Activated CD4-positive, alpha-beta memory T cell treated with anti-CD3 and anti-CD28 coated beads, Interleukin-2, amount 10 ng/mL, durations not matched to agents 7 days and 5 days (primary cell): ENCODE measurements at regions not wholly inside any gene's neighbourhood (a gene's known extent, or its start where the extent isn't known, plus 50 kb on each side); places are given as distances from the start of the nearest gene placed in this dataset.
A peak's percentile ranks its signal among the peaks of the same experiment; 100 is the strongest.

Experiments used
- CTCF ChIA-PET: fragments of 350-600 bp; sonication (Branson Sonifier 250); formaldehyde crosslinking; loops from one replicate; lab custom pipeline; 2021; ENCODE audit warnings: antibody characterized with exemption, inconsistent platforms; lab: Charles Lee
- POLR2A ChIA-PET: fragments of 350-600 bp; sonication (Branson Sonifier 250); formaldehyde crosslinking; loops from one replicate; lab custom pipeline; 2021; ENCODE audit warnings: antibody characterized with exemption; lab: Charles Lee
- DNase-seq: peaks from one replicate; pipeline ENCODE4 v3.0.0-alpha.2; 2020
- H3K27ac Mint-ChIP-seq: one replicate; pipeline ENCODE4 v1.8.0; 2021; ENCODE audit warnings: mild to moderate bottlenecking, mixed read lengths
- H3K27me3 Mint-ChIP-seq: one replicate; pipeline ENCODE4 v1.8.0; 2021; ENCODE audit warnings: mixed read lengths
- H3K36me3 Mint-ChIP-seq: one replicate; pipeline ENCODE4 v1.8.0; 2021; ENCODE audit warnings: low read depth, mixed read lengths
- H3K4me1 Mint-ChIP-seq: one replicate; pipeline ENCODE4 v1.8.0; 2021; ENCODE audit warnings: mixed read lengths
- H3K4me3 Mint-ChIP-seq: one replicate; pipeline ENCODE4 v1.8.0; 2021; ENCODE audit warnings: mild to moderate bottlenecking, mixed read lengths
- H3K9me3 Mint-ChIP-seq: one replicate; pipeline ENCODE4 v1.8.0; 2021; ENCODE audit warnings: mixed read lengths

DNA sequence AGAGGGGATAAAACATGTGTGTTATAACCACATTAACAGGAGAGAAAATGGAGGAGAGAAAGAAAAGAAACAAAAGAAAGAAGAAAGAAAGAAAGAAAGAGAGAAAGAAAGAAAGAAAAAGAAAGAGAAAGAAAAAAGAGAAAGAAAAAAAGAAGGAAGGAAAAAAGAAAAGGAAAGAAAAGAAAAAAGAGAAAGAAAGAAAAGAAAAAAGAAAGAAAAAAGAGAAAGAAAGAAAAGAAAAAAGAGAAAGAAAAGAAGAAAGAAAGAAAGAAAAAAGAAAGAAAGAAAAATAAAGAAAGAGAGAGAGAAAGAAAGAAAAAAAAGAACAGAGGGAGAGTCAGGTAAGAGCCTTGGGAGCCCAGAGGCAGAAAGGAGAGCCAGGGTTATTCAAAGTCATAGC, 446.6 kb upstream of the ASIC2 start:
- Mint-ChIP-seq H3K27me3 (peaks cover 7% of the 10 kb centered on the region), H3K27ac (no peak overlapping the region), H3K36me3 (no peaks in the 10 kb centered on the region), H3K9me3 (no peaks in the 10 kb centered on the region), H3K4me1 (no peaks in the 10 kb centered on the region), H3K4me3 (no peak overlapping the region)
- DNase-seq, result no peak
- POLR2A ChIA-PET, result no interaction called here
- CTCF ChIA-PET, result no interaction called here

DNA sequence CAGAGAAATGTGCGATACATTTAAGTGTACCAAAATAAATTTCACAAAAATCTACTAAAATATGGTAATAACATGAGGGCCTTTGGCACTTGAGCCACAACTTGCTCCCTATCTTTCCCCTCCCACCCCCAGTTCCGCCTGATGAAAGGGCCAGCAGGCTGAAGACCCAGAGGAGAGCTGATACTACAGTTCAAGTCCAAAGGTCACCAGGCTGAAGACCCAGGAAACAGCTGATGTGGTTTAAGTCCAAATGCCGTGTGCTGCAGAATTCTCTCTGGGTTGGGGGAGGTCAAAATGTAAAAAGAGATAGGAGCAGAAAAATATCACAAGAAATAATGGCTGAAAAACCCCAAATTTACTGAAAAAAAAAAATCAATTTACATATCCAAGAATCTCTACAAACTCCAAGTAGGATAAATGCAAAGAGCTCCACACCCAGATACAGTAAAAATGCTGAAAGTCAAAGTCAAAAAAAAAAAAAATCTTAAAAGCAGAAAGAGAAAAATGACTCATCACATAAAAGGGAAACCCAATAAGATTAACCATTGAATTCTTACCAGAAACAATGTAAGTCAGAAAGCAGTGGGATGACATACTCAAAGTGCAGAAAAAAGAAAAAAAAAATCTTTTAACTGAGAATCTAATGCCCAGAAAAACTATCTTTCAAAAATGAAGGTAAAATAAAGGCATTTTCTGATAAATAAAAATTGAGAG, 452.1 kb upstream of the ASIC2 start:
- Mint-ChIP-seq H3K4me3 (no peak overlapping the region), H3K9me3 (no peaks in the 10 kb centered on the region), H3K4me1 (no peaks in the 10 kb centered on the region), H3K36me3 (no peaks in the 10 kb centered on the region), H3K27ac (no peak overlapping the region), H3K27me3 (peaks cover 5% of the 10 kb centered on the region)
- POLR2A ChIA-PET, result no interaction called here
- DNase-seq, result no peak
- CTCF ChIA-PET, result interaction anchor here (1.5 to 1.6 kb wide), 2 partner anchors 8 to 34 kb away, joined by 3 to 4 read pairs; no protein-coding TSS in a partner anchor

DNA sequence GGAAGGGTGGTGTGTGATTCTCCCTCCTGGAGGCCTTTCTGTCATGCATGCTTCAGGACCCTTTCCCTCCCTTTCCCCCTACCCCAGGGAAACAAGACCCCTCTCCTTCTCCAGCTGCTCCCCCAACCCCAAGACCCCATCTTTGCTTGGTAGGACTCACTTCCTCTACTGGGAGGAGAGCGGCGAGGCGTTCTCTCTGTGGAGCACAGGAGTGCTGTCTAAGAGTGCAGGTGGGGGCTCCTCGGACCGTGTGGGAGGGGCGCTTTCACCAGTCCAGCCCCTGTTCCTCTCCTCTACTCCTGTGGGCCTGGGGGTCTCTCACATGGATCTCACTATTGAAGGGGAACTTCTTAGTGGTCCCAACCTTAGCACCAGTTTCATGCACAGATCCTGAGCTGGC, 456.1 kb upstream of the ASIC2 start:
- Mint-ChIP-seq H3K27ac (no peak overlapping the region), H3K4me1 (peaks cover 6% of the 10 kb centered on the region), H3K36me3 (no peaks in the 10 kb centered on the region), H3K9me3 (no peaks in the 10 kb centered on the region), H3K27me3 (peaks cover 16% of the 10 kb centered on the region), H3K4me3 (no peak overlapping the region)
- POLR2A ChIA-PET, result no interaction called here
- CTCF ChIA-PET, result no interaction called here
- DNase-seq, result no peak

DNA sequence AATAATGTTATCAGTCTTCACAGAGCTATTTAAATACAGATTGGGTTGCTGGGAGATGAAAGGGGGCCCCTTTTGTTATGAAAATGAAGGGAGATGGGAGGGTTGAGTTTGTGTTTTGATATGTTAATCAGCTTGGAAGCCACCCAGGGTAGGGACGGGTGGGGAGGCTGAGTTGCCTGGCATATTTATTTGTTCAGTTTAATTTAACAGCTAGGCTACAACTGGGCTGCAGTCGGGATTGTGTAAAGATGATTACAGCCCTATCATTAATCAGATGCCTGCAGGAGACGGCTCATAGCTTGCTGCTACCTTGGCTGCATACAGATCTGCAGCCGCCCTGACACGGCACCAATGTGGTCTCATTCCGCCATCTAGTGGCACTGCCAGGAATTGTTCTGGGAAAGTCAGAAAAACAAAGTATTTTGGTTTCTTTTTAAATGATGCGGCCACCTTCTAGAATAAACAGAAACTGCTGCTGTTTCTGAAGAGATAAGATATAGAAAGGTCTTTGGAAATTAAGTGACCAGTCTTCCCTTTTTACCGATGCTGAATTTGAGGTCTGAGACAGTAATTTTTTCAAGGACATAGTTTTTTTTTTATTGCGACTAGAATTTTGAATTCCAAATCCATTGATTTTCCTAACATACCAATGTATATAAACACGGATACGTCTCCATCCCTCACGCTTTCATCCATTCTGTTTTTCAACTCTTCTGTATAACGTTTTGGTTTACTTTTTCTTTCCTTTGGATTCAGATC, 458.0 kb upstream of the ASIC2 start:
- no peaks in the 10 kb centered on the region for H3K9me3 Mint-ChIP-seq
- H3K36me3 Mint-ChIP-seq, result no peaks in the 10 kb centered on the region
- peaks cover 11% of the 10 kb centered on the region for H3K27me3 Mint-ChIP-seq
- ChIA-PET POLR2A (no interaction called here), CTCF (interaction anchor here (1.0 to 1.7 kb wide), 7 partner anchors 19 to 712 kb away, joined by 3 to 11 read pairs (median 5); no protein-coding TSS in a partner anchor)
- H3K27ac Mint-ChIP-seq, result no peak overlapping the region
- peak; percentile 73 for DNase-seq
- H3K4me3 Mint-ChIP-seq, result peak overlapping the region; percentile 21
- H3K4me1 Mint-ChIP-seq, result peaks cover 6% of the 10 kb centered on the region

DNA sequence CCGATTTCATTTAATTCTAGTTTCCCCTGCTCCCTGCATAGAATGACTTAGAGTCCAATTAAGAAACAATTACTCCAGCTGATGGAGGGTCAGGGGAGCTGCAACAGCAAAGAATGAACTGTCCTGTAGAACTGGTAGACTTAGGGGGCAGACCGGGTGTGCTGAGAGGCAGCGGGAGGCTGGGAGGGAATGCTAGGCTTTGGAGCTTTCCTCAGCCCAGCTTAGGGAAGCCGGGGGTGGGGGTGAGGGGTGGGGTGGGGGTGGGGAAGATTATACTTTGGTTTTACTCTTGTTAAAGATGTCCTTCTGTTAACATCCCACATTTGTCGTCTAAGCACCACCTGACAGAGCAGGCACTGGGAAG, 458.6 kb upstream of the ASIC2 start:
- H3K9me3 Mint-ChIP-seq, result no peaks in the 10 kb centered on the region
- H3K4me3 Mint-ChIP-seq, result peak overlapping the region; percentile 21
- no peak overlapping the region for H3K27ac Mint-ChIP-seq
- no peak for DNase-seq
- peaks cover 11% of the 10 kb centered on the region for H3K27me3 Mint-ChIP-seq
- CTCF ChIA-PET, result interaction anchor here (0.6 to 1.5 kb wide), 4 partner anchors 27 to 78 kb away, joined by 3 to 8 read pairs (median 4); no protein-coding TSS in a partner anchor
- peaks cover 6% of the 10 kb centered on the region for H3K4me1 Mint-ChIP-seq
- POLR2A ChIA-PET, result no interaction called here
- H3K36me3 Mint-ChIP-seq, result no peaks in the 10 kb centered on the region

DNA sequence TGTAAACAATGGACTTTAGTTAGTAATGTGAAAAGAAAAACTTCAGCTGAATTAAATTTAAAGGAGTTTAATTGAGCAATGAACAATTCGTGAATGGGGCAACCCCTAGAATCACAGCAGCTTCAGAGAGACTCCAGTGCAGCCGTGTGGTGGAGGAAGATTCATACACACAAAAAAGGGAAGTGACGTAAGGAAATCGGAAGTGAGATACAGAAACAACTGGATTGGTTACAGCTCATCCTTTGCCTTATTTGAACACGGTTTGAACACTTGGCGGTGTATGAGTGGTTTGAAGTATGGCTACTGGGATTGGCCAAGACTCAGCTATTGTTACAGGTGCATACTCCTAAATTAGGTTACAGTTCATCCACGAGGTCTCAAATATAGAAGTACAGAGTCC, 460.4 kb upstream of the ASIC2 start:
- no peak for DNase-seq
- ChIA-PET POLR2A (no interaction called here), CTCF (interaction anchor here (1.1 kb wide), 1 partner anchor 9 kb away, joined by 3 read pairs; no protein-coding TSS in a partner anchor)
- peaks cover 14% of the 10 kb centered on the region for H3K27me3 Mint-ChIP-seq
- H3K4me3 Mint-ChIP-seq, result no peak overlapping the region
- H3K27ac Mint-ChIP-seq, result no peak overlapping the region
- no peaks in the 10 kb centered on the region for H3K36me3 Mint-ChIP-seq
- no peaks in the 10 kb centered on the region for H3K9me3 Mint-ChIP-seq
- H3K4me1 Mint-ChIP-seq, result peaks cover 6% of the 10 kb centered on the region

DNA sequence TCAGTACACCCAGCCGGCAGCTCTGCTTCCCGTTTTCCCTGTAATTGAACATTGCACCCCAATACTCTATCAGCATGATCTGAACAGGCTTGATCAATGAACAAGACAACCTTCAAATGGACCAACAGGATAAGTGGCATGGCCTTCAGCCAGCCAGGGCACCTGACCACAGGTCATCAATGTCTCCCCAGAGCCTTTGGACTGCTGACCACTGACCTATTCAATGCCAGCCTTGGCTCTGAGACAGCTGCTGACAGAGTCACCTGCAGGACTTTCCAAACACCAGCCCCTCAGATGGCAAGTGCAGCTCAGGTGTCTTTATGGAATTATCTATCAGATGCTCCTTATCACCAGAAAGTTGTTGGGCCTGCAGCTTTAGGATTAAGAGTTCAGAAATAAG, 462.9 kb upstream of the ASIC2 start:
- peaks cover 14% of the 10 kb centered on the region for H3K27me3 Mint-ChIP-seq
- no peaks in the 10 kb centered on the region for H3K9me3 Mint-ChIP-seq
- ChIA-PET POLR2A (no interaction called here), CTCF (no interaction called here)
- H3K4me3 Mint-ChIP-seq, result no peak overlapping the region
- H3K4me1 Mint-ChIP-seq, result peaks cover 6% of the 10 kb centered on the region
- DNase-seq, result no peak
- H3K36me3 Mint-ChIP-seq, result no peaks in the 10 kb centered on the region
- no peak overlapping the region for H3K27ac Mint-ChIP-seq

DNA sequence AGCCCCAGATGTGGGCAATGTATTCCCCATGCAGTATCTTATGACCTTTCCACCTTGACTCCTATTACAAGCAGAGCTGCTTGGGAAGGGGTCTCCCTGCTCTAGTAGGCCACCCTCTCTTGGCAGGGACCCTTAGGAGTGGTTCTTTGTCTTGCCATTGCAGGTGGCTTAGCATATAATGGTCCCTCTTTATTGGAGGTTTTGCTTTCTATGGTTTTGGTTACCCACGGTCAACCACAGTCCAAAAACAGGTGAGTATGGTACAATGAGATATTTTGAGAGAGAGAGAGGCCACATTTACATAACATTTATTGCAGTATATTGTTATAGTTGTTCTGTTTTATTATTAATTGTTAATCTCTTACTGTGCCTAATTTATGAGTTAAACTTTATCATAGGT, 472.8 kb upstream of the ASIC2 start:
- no peaks in the 10 kb centered on the region for H3K27me3 Mint-ChIP-seq
- H3K27ac Mint-ChIP-seq, result no peak overlapping the region
- POLR2A ChIA-PET, result no interaction called here
- CTCF ChIA-PET, result no interaction called here
- no peak overlapping the region for H3K4me3 Mint-ChIP-seq
- no peak for DNase-seq
- H3K9me3 Mint-ChIP-seq, result no peaks in the 10 kb centered on the region
- no peaks in the 10 kb centered on the region for H3K4me1 Mint-ChIP-seq
- no peaks in the 10 kb centered on the region for H3K36me3 Mint-ChIP-seq

DNA sequence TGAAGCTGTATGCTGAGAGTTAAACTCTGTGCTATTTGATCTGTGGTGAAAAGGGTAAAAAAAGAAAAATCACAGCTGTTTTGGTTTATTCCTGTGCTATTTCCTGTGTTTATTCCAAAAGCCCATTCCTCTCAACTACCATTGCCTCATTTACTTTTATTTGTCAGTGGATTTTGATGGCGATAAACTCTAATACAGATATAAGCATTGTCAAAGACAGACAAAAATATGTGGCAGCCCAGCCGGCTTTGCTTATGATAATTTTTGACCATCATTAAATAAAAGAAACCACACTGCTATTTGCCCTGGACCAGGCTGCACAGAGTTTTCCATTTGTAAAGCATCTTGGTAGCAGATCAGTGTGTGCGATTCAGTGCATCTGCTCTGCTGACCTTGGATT, 473.6 kb upstream of the ASIC2 start:
- Mint-ChIP-seq H3K9me3 (no peaks in the 10 kb centered on the region), H3K27me3 (no peaks in the 10 kb centered on the region), H3K36me3 (no peaks in the 10 kb centered on the region), H3K27ac (no peak overlapping the region), H3K4me1 (no peaks in the 10 kb centered on the region), H3K4me3 (no peak overlapping the region)
- ChIA-PET CTCF (no interaction called here), POLR2A (no interaction called here)
- DNase-seq, result no peak

DNA sequence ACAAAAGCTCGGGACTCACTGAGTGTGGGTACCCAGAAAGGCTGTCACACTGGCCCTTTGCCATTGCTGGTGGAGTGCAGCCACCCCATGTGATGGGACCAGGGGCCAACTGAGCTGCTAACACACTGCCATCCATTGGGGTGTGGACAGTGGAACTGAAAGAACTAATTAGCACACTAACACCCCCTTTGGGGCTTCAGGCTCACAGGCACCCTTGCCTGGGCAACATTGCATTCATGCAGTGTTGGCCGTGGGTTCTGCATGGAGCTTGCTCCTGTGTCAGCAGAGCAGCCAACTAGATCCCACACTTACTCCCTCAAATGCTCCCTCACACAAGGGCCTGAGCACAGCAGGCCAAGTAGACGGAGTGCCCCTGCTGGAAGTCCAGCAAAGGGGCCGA, 476.0 kb upstream of the ASIC2 start:
- POLR2A ChIA-PET, result no interaction called here
- Mint-ChIP-seq H3K4me1 (no peaks in the 10 kb centered on the region), H3K27me3 (no peaks in the 10 kb centered on the region), H3K36me3 (no peaks in the 10 kb centered on the region), H3K4me3 (no peak overlapping the region), H3K27ac (no peak overlapping the region), H3K9me3 (no peaks in the 10 kb centered on the region)
- CTCF ChIA-PET, result interaction anchor here (0.6 kb wide), 1 partner anchor 9 kb away, joined by 3 read pairs; no protein-coding TSS in a partner anchor
- no peak for DNase-seq

DNA sequence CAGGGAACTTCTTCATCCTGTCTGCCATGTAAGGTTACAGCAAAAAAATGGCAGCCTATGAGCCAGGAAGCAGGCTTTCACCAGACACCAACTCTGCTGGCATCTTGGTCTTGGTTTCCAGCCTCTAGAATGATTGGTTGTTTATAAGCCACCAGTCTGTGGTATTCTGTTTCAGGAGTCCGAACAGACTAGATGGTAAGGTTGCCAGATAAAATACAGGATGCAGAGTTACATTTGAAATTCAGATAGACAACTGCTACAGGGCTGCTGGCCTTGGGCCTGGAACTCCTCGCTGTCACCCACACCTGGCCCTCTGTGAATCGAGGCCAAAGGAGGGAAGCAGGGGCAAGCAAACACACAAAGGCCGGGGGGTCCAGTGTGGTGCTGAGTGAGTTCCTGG, 478.8 kb upstream of the CCL2 start:
- no peak for DNase-seq
- no peaks in the 10 kb centered on the region for H3K36me3 Mint-ChIP-seq
- no peaks in the 10 kb centered on the region for H3K4me1 Mint-ChIP-seq
- no peak overlapping the region for H3K4me3 Mint-ChIP-seq
- no peaks in the 10 kb centered on the region for H3K9me3 Mint-ChIP-seq
- ChIA-PET CTCF (interaction anchor here (4.2 kb wide), 1 partner anchor 370 kb away, joined by 37 read pairs; no protein-coding TSS in a partner anchor), POLR2A (no interaction called here)
- peaks cover 2% of the 10 kb centered on the region for H3K27me3 Mint-ChIP-seq
- H3K27ac Mint-ChIP-seq, result no peak overlapping the region

DNA sequence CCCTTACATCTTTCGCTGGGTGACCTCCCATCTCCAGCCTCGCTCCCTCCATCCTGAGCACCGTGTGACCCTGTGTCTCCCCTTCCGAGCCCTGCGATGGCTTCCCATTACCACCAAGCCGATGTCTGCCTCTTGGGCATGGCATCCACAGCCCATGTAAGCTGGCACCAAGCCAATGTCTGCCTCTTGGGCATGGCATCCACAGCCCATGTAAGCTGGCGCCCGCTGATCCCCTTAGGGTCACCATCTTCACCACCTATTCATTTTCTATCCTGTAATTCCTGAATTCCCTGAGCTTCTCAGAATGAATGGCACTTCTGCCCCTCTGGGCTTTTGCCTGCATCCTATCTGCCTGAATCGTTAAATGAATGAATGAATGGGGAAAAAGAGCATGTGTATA, 478.2 kb upstream of the CCL2 start:
- Mint-ChIP-seq H3K4me1 (no peaks in the 10 kb centered on the region), H3K9me3 (no peaks in the 10 kb centered on the region), H3K4me3 (no peak overlapping the region), H3K36me3 (no peaks in the 10 kb centered on the region), H3K27ac (no peak overlapping the region), H3K27me3 (peaks cover 2% of the 10 kb centered on the region)
- no peak for DNase-seq
- POLR2A ChIA-PET, result no interaction called here
- CTCF ChIA-PET, result interaction anchor here (4.2 kb wide), 1 partner anchor 370 kb away, joined by 37 read pairs; no protein-coding TSS in a partner anchor

DNA sequence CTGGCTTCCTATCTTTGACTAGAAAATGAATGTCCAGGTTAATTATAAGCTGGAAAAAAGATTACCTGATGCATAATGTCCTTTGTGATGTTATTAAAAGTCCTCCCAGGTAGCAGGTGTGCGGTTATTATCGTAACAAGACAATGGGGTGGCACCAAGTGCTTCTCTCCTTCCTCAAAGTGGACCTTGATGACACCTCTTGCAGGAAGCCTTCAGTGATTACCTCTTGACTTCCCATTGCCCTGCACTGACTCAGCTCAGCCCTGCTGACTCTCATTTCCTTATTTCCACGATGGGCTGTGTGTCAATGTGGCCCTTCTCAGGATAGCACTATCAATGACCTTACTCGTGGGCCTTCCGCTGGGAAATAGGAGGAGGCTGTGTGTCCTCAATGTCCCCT, 477.4 kb upstream of the CCL2 start:
- Mint-ChIP-seq H3K4me1 (no peaks in the 10 kb centered on the region), H3K36me3 (no peaks in the 10 kb centered on the region), H3K27ac (no peak overlapping the region), H3K9me3 (no peaks in the 10 kb centered on the region), H3K4me3 (no peak overlapping the region), H3K27me3 (peaks cover 2% of the 10 kb centered on the region)
- ChIA-PET POLR2A (no interaction called here), CTCF (interaction anchor here (0.8 to 4.2 kb wide), 6 partner anchors 8 to 584 kb away, joined by 3 to 37 read pairs (median 4); no protein-coding TSS in a partner anchor)
- DNase-seq, result no peak
